ENCODE measurements at regions not wholly inside any gene's neighbourhood (a gene's known extent, or its start where the extent isn't known, plus 50 kb on each side); places are given as distances from the start of the nearest gene placed in this dataset.

- WGBS, result 82% methylated on average over 2 of the region's 2 CpGs
- no peak overlapping the region for H3K9ac ChIP-seq (ENCODE audit: low read depth in 1 of 2, low read length in 2 of 2)
- H3K27me3 ChIP-seq (ENCODE audit: control insufficient read depth in 4 of 4, insufficient read depth in 4 of 4, low read length in 3 of 4), result no peaks in the 10 kb centered on the region
- TF ChIP-seq FOXA1 (IDR thresholded peaks at IDR 0.05) (no peak), RAD21 (IDR thresholded peaks at IDR 0.05) (no peak), FOXA2 (IDR thresholded peaks at IDR 0.05) (no peak), JUND (IDR thresholded peaks at IDR 0.05) (no peak), NR2F2 (IDR thresholded peaks at IDR 0.05) (no peak), ATF3 (IDR thresholded peaks at IDR 0.05) (no peak), TAF1 (conservative IDR thresholded peaks at IDR 0.05) (no peak), CTCF (IDR thresholded peaks at IDR 0.05; ENCODE audit: low read depth, low read length, missing input control) (no peak), HNF4G (IDR thresholded peaks at IDR 0.05) (no peak), EGR1 (IDR thresholded peaks at IDR 0.05; ENCODE audit: low read depth in 2 of 2) (no peak), YY1 (IDR thresholded peaks at IDR 0.05) (no peak), HNF4A (conservative IDR thresholded peaks at IDR 0.05) (no peak), MAX (IDR thresholded peaks at IDR 0.05) (no peak), ZBTB33 (IDR thresholded peaks at IDR 0.05) (no peak), REST (IDR thresholded peaks at IDR 0.05) (no peak), SP1 (IDR thresholded peaks at IDR 0.05) (no peak)
- no peaks in the 10 kb centered on the region for H3K36me3 ChIP-seq (ENCODE audit: control insufficient read depth in 4 of 4, insufficient read depth in 3 of 4, low read depth in 1 of 4, low read length in 3 of 4)
- no peak overlapping the region for H3K4me3 ChIP-seq (ENCODE audit: low read depth in 1 of 3, low read length in 3 of 3)
- no peaks in the 10 kb centered on the region for H3K9me3 ChIP-seq (ENCODE audit: control insufficient read depth in 4 of 4, low read length in 3 of 4)
- DNase-seq (ENCODE audit: low spot score), result no peak
- H3K4me1 ChIP-seq (ENCODE audit: control insufficient read depth in 4 of 4, insufficient read depth in 4 of 4, low read length in 3 of 4), result no peaks in the 10 kb centered on the region
- H3K27ac ChIP-seq (ENCODE audit: low read depth in 1 of 2, low read length in 2 of 2), result no peak overlapping the region
Measured at GRCh38 chr10:8902926-8903325, 848.4 kb downstream of the GATA3 start.

GRCh38 chr10:8908013-8908412, 853.5 kb downstream of the GATA3 start:
- TF ChIP-seq EGR1 (IDR thresholded peaks at IDR 0.05; ENCODE audit: low read depth in 2 of 2) (no peak), RXRA (IDR thresholded peaks at IDR 0.05) (no peak), ZBTB33 (IDR thresholded peaks at IDR 0.05) (no peak)
- Histone ChIP-seq H3K4me1 (ENCODE audit: control insufficient read depth in 4 of 4, insufficient read depth in 4 of 4, low read length in 3 of 4) (peaks cover 4 to 13% (median 12%) of the 10 kb centered on the region in 4 donors), H3K27me3 (ENCODE audit: control insufficient read depth in 4 of 4, insufficient read depth in 4 of 4, low read length in 3 of 4) (no peaks in the 10 kb centered on the region), H3K9ac (ENCODE audit: low read depth in 1 of 2, low read length in 2 of 2) (no peak overlapping the region), H3K9me3 (ENCODE audit: control insufficient read depth in 4 of 4, low read length in 3 of 4) (no peaks in the 10 kb centered on the region), H3K27ac (ENCODE audit: low read depth in 1 of 2, low read length in 2 of 2) (no peak overlapping the region), H3K4me3 (ENCODE audit: low read depth in 1 of 3, low read length in 3 of 3) (no peak overlapping the region), H3K36me3 (ENCODE audit: control insufficient read depth in 4 of 4, insufficient read depth in 3 of 4, low read depth in 1 of 4, low read length in 3 of 4) (no peaks in the 10 kb centered on the region)
- DNase-seq (ENCODE audit: low spot score), result no peak
- 70% methylated on average over 4 of the region's 4 CpGs for WGBS
